ENCODE measurements at regions not wholly inside any gene's neighbourhood (a gene's known extent, or its start where the extent isn't known, plus 50 kb on each side); places are given as distances from the start of the nearest gene placed in this dataset.

GRCh38 chr16:89040861-89041570 lies 52.6 kb upstream of the ACSF3 start:
- TF ChIP-seq POLR2AphosphoS5 (IDR thresholded peaks at IDR 0.05; ENCODE audit: low read depth), result no peak
- TF ChIP-seq REST (IDR thresholded peaks at IDR 0.05; ENCODE audit: insufficient replicate concordance, low read depth), result no peak
- no peak for TF ChIP-seq CTCF (IDR thresholded peaks at IDR 0.05; ENCODE audit: insufficient read depth, low read length)
- TF ChIP-seq GABPA (IDR thresholded peaks at IDR 0.05; ENCODE audit: low read depth), result no peak
- TF ChIP-seq SPI1 (IDR thresholded peaks at IDR 0.05; ENCODE audit: borderline replicate concordance, low read depth), result no peak
- H3K4me3 ChIP-seq (replicated peaks; ENCODE audit: insufficient read depth, low read length), result no peak overlapping the region
- DNase-seq (ENCODE audit: low read depth in 1 of 2, low spot score in 1 of 2), result no peak
- no peak overlapping the region for H3K27ac ChIP-seq (replicated peaks)
- no peaks in the 10 kb centered on the region for H3K27me3 ChIP-seq (ENCODE audit: insufficient read depth, poor library complexity, severe bottlenecking)

GRCh38 chr16:89041571-89042481 lies 51.8 kb upstream of the ACSF3 start:
- DNase-seq (ENCODE audit: low read depth in 1 of 2, low spot score in 1 of 2), result no peak
- Histone ChIP-seq H3K27ac (replicated peaks) (no peak overlapping the region), H3K27me3 (ENCODE audit: insufficient read depth, poor library complexity, severe bottlenecking) (no peaks in the 10 kb centered on the region), H3K4me3 (replicated peaks; ENCODE audit: insufficient read depth, low read length) (no peak overlapping the region)
- TF ChIP-seq CTCF (IDR thresholded peaks at IDR 0.05; ENCODE audit: insufficient read depth, low read length) (no peak), GABPA (IDR thresholded peaks at IDR 0.05; ENCODE audit: low read depth) (no peak), SPI1 (IDR thresholded peaks at IDR 0.05; ENCODE audit: borderline replicate concordance, low read depth) (no peak), POLR2AphosphoS5 (IDR thresholded peaks at IDR 0.05; ENCODE audit: low read depth) (no peak), REST (IDR thresholded peaks at IDR 0.05; ENCODE audit: insufficient replicate concordance, low read depth) (no peak)

GRCh38 chr16:89042711-89043551 lies 50.7 kb upstream of the ACSF3 start:
- H3K27me3 ChIP-seq (ENCODE audit: insufficient read depth, poor library complexity, severe bottlenecking), result no peaks in the 10 kb centered on the region
- no peak overlapping the region for H3K4me3 ChIP-seq (replicated peaks; ENCODE audit: insufficient read depth, low read length)
- no peak overlapping the region for H3K27ac ChIP-seq (replicated peaks)
- TF ChIP-seq POLR2AphosphoS5 (IDR thresholded peaks at IDR 0.05; ENCODE audit: low read depth), result no peak
- TF ChIP-seq GABPA (IDR thresholded peaks at IDR 0.05; ENCODE audit: low read depth), result no peak
- no peak for TF ChIP-seq CTCF (IDR thresholded peaks at IDR 0.05; ENCODE audit: insufficient read depth, low read length)
- no peak for TF ChIP-seq REST (IDR thresholded peaks at IDR 0.05; ENCODE audit: insufficient replicate concordance, low read depth)
- no peak for TF ChIP-seq SPI1 (IDR thresholded peaks at IDR 0.05; ENCODE audit: borderline replicate concordance, low read depth)
- no peak for DNase-seq (ENCODE audit: low read depth in 1 of 2, low spot score in 1 of 2)
